ENCODE measurements at regions not wholly inside any gene's neighbourhood (a gene's known extent, or its start where the extent isn't known, plus 50 kb on each side); places are given as distances from the start of the nearest gene placed in this dataset.

GRCh38 chr3:147007736-147008245 lies 398.6 kb downstream of the ZIC4 start:
- no peak overlapping the region for H3K4me3 ChIP-seq (ENCODE audit: insufficient read depth, low read depth, low read length)
- WGBS, 2 experiments, result 92 to 94% methylated on average over 2 of the region's 2 CpGs
- H3K36me3 ChIP-seq (ENCODE audit: control insufficient read depth, insufficient read depth, low read length), result no peaks in the 10 kb centered on the region
- no peaks in the 10 kb centered on the region for H3K27me3 ChIP-seq (ENCODE audit: control insufficient read depth, insufficient read depth, low read length, poor library complexity, severe bottlenecking)
- H3K9me3 ChIP-seq (ENCODE audit: control insufficient read depth, low read length), result no peaks in the 10 kb centered on the region
- no peaks in the 10 kb centered on the region for H3K4me1 ChIP-seq (ENCODE audit: control insufficient read depth, insufficient read depth, low read length)
- H3K27ac ChIP-seq (ENCODE audit: insufficient read depth, low read depth, low read length, poor library complexity, severe bottlenecking), result no peak overlapping the region

- H3K36me3 ChIP-seq (ENCODE audit: control insufficient read depth, insufficient read depth, low read length), result no peaks in the 10 kb centered on the region
- H3K4me1 ChIP-seq (ENCODE audit: control insufficient read depth, insufficient read depth, low read length), result no peaks in the 10 kb centered on the region
- H3K4me3 ChIP-seq (ENCODE audit: insufficient read depth, low read depth, low read length), result no peak overlapping the region
- no peaks in the 10 kb centered on the region for H3K9me3 ChIP-seq (ENCODE audit: control insufficient read depth, low read length)
- H3K27me3 ChIP-seq (ENCODE audit: control insufficient read depth, insufficient read depth, low read length, poor library complexity, severe bottlenecking), result no peaks in the 10 kb centered on the region
- no peak overlapping the region for H3K27ac ChIP-seq (ENCODE audit: insufficient read depth, low read depth, low read length, poor library complexity, severe bottlenecking)
- WGBS, 2 experiments, result 88 to 96% methylated on average over 2 of the region's 2 CpGs
Observed at GRCh38 chr3:147002721-147003120, 397.6 kb upstream of the PLSCR5 start.

GRCh38 chr3:147000274-147000673 lies 395.1 kb upstream of the PLSCR5 start:
- Histone ChIP-seq H3K9me3 (ENCODE audit: control insufficient read depth, low read length) (no peaks in the 10 kb centered on the region), H3K4me3 (ENCODE audit: insufficient read depth, low read depth, low read length) (no peak overlapping the region), H3K36me3 (ENCODE audit: control insufficient read depth, insufficient read depth, low read length) (no peaks in the 10 kb centered on the region), H3K4me1 (ENCODE audit: control insufficient read depth, insufficient read depth, low read length) (no peaks in the 10 kb centered on the region), H3K27ac (ENCODE audit: insufficient read depth, low read depth, low read length, poor library complexity, severe bottlenecking) (no peak overlapping the region), H3K27me3 (ENCODE audit: control insufficient read depth, insufficient read depth, low read length, poor library complexity, severe bottlenecking) (no peaks in the 10 kb centered on the region)
- 94% methylated on average over 2 of the region's 2 CpGs; no CpG with 5 or more reads in 1 of the 2 experiments for WGBS, 2 experiments

- Histone ChIP-seq H3K27me3 (ENCODE audit: control insufficient read depth, insufficient read depth, low read length, poor library complexity, severe bottlenecking) (no peaks in the 10 kb centered on the region), H3K4me1 (ENCODE audit: control insufficient read depth, insufficient read depth, low read length) (no peaks in the 10 kb centered on the region)
- 100% methylated on average over 1 of the region's 1 CpG; no CpG with 5 or more reads in 1 of the 2 experiments for WGBS, 2 experiments
Observed at GRCh38 chr3:146991907-146992306, 386.8 kb upstream of the PLSCR5 start.

GRCh38 chr3:146975476-146975875 lies 370.3 kb upstream of the PLSCR5 start:
- H3K27me3 ChIP-seq (ENCODE audit: control insufficient read depth, insufficient read depth, low read length, poor library complexity, severe bottlenecking), result no peaks in the 10 kb centered on the region
- WGBS, 2 experiments, result 95 to 97% methylated on average over 2 of the region's 2 CpGs
- no peaks in the 10 kb centered on the region for H3K9me3 ChIP-seq (ENCODE audit: control insufficient read depth, low read length)

More at GRCh38 chr3:146991907-146992306, 386.8 kb upstream of the PLSCR5 start:
- no peak overlapping the region for H3K27ac ChIP-seq (ENCODE audit: insufficient read depth, low read depth, low read length, poor library complexity, severe bottlenecking)
- H3K9me3 ChIP-seq (ENCODE audit: control insufficient read depth, low read length), result no peaks in the 10 kb centered on the region
- no peak overlapping the region for H3K4me3 ChIP-seq (ENCODE audit: insufficient read depth, low read depth, low read length)
- no peaks in the 10 kb centered on the region for H3K36me3 ChIP-seq (ENCODE audit: control insufficient read depth, insufficient read depth, low read length)

GRCh38 chr3:146975032-146975431 lies 369.9 kb upstream of the PLSCR5 start:
- no peaks in the 10 kb centered on the region for H3K36me3 ChIP-seq (ENCODE audit: control insufficient read depth, insufficient read depth, low read length)
- no peaks in the 10 kb centered on the region for H3K9me3 ChIP-seq (ENCODE audit: control insufficient read depth, low read length)
- no peak overlapping the region for H3K27ac ChIP-seq (ENCODE audit: insufficient read depth, low read depth, low read length, poor library complexity, severe bottlenecking)
- H3K4me3 ChIP-seq (ENCODE audit: insufficient read depth, low read depth, low read length), result no peak overlapping the region
- WGBS, 2 experiments, result no CpG with 5 or more reads among the region's 1 CpG
- H3K27me3 ChIP-seq (ENCODE audit: control insufficient read depth, insufficient read depth, low read length, poor library complexity, severe bottlenecking), result no peaks in the 10 kb centered on the region
- H3K4me1 ChIP-seq (ENCODE audit: control insufficient read depth, insufficient read depth, low read length), result no peaks in the 10 kb centered on the region

More at GRCh38 chr3:146975476-146975875, 370.3 kb upstream of the PLSCR5 start:
- Histone ChIP-seq H3K36me3 (ENCODE audit: control insufficient read depth, insufficient read depth, low read length) (no peaks in the 10 kb centered on the region), H3K4me1 (ENCODE audit: control insufficient read depth, insufficient read depth, low read length) (no peaks in the 10 kb centered on the region), H3K27ac (ENCODE audit: insufficient read depth, low read depth, low read length, poor library complexity, severe bottlenecking) (no peak overlapping the region), H3K4me3 (ENCODE audit: insufficient read depth, low read depth, low read length) (no peak overlapping the region)

GRCh38 chr3:146974001-146974400 lies 368.9 kb upstream of the PLSCR5 start:
- H3K36me3 ChIP-seq (ENCODE audit: control insufficient read depth, insufficient read depth, low read length), result no peaks in the 10 kb centered on the region
- no peaks in the 10 kb centered on the region for H3K4me1 ChIP-seq (ENCODE audit: control insufficient read depth, insufficient read depth, low read length)
- H3K4me3 ChIP-seq (ENCODE audit: insufficient read depth, low read depth, low read length), result no peak overlapping the region
- H3K9me3 ChIP-seq (ENCODE audit: control insufficient read depth, low read length), result no peaks in the 10 kb centered on the region
- H3K27me3 ChIP-seq (ENCODE audit: control insufficient read depth, insufficient read depth, low read length, poor library complexity, severe bottlenecking), result no peaks in the 10 kb centered on the region
- WGBS, 2 experiments, result 92 to 96% methylated on average over 4 of the region's 4 CpGs
- no peak overlapping the region for H3K27ac ChIP-seq (ENCODE audit: insufficient read depth, low read depth, low read length, poor library complexity, severe bottlenecking)

- Histone ChIP-seq H3K4me1 (ENCODE audit: control insufficient read depth, insufficient read depth, low read length) (no peaks in the 10 kb centered on the region), H3K27ac (ENCODE audit: insufficient read depth, low read depth, low read length, poor library complexity, severe bottlenecking) (no peak overlapping the region), H3K36me3 (ENCODE audit: control insufficient read depth, insufficient read depth, low read length) (no peaks in the 10 kb centered on the region), H3K9me3 (ENCODE audit: control insufficient read depth, low read length) (no peaks in the 10 kb centered on the region), H3K4me3 (ENCODE audit: insufficient read depth, low read depth, low read length) (no peak overlapping the region), H3K27me3 (ENCODE audit: control insufficient read depth, insufficient read depth, low read length, poor library complexity, severe bottlenecking) (no peaks in the 10 kb centered on the region)
- 100% methylated on average over 1 of the region's 1 CpG; no CpG with 5 or more reads in 1 of the 2 experiments for WGBS, 2 experiments
Observed at GRCh38 chr3:146972726-146973125, 367.6 kb upstream of the PLSCR5 start.

- WGBS, 2 experiments, result 94 to 97% methylated on average over 2 of the region's 2 CpGs
- H3K27ac ChIP-seq (ENCODE audit: insufficient read depth, low read depth, low read length, poor library complexity, severe bottlenecking), result no peak overlapping the region
- no peaks in the 10 kb centered on the region for H3K4me1 ChIP-seq (ENCODE audit: control insufficient read depth, insufficient read depth, low read length)
- no peak overlapping the region for H3K4me3 ChIP-seq (ENCODE audit: insufficient read depth, low read depth, low read length)
- H3K27me3 ChIP-seq (ENCODE audit: control insufficient read depth, insufficient read depth, low read length, poor library complexity, severe bottlenecking), result no peaks in the 10 kb centered on the region
- H3K9me3 ChIP-seq (ENCODE audit: control insufficient read depth, low read length), result no peaks in the 10 kb centered on the region
- H3K36me3 ChIP-seq (ENCODE audit: control insufficient read depth, insufficient read depth, low read length), result no peaks in the 10 kb centered on the region
Observed at GRCh38 chr3:146970236-146970635, 365.1 kb upstream of the PLSCR5 start.

- no peak overlapping the region for H3K4me3 ChIP-seq (ENCODE audit: insufficient read depth, low read depth, low read length)
- H3K4me1 ChIP-seq (ENCODE audit: control insufficient read depth, insufficient read depth, low read length), result no peaks in the 10 kb centered on the region
- no peaks in the 10 kb centered on the region for H3K27me3 ChIP-seq (ENCODE audit: control insufficient read depth, insufficient read depth, low read length, poor library complexity, severe bottlenecking)
- H3K27ac ChIP-seq (ENCODE audit: insufficient read depth, low read depth, low read length, poor library complexity, severe bottlenecking), result no peak overlapping the region
- H3K9me3 ChIP-seq (ENCODE audit: control insufficient read depth, low read length), result no peaks in the 10 kb centered on the region
- no peaks in the 10 kb centered on the region for H3K36me3 ChIP-seq (ENCODE audit: control insufficient read depth, insufficient read depth, low read length)
Observed at GRCh38 chr3:146969356-146969755, 364.2 kb upstream of the PLSCR5 start.

- Histone ChIP-seq H3K4me1 (ENCODE audit: control insufficient read depth, insufficient read depth, low read length) (no peaks in the 10 kb centered on the region), H3K27ac (ENCODE audit: insufficient read depth, low read depth, low read length, poor library complexity, severe bottlenecking) (no peak overlapping the region), H3K27me3 (ENCODE audit: control insufficient read depth, insufficient read depth, low read length, poor library complexity, severe bottlenecking) (no peaks in the 10 kb centered on the region), H3K36me3 (ENCODE audit: control insufficient read depth, insufficient read depth, low read length) (no peaks in the 10 kb centered on the region), H3K9me3 (ENCODE audit: control insufficient read depth, low read length) (no peaks in the 10 kb centered on the region), H3K4me3 (ENCODE audit: insufficient read depth, low read depth, low read length) (no peak overlapping the region)
- 60 to 100% methylated on average over 1 of the region's 1 CpG for WGBS, 2 experiments
Observed at GRCh38 chr3:146968204-146968651, 363.1 kb upstream of the PLSCR5 start.

Data from ectodermal cell (in vitro differentiated cells).